PC-9 (cell line): ENCODE measurements at regions not wholly inside any gene's neighbourhood (a gene's known extent, or its start where the extent isn't known, plus 50 kb on each side); places are given as distances from the start of the nearest gene placed in this dataset.

Experiments used
- BruUV-seq: library from RNA; stranded (reverse); fragments of 400-500 nt; replicated peaks from 2 replicates; lab custom pipeline; 2021; lab: Mats Ljungman, UMichigan
- CTCF ChIA-PET: fragments of 300-600 bp; sonication (Branson Sonifier 250); formaldehyde crosslinking; loops from one replicate; lab custom pipeline; 2022; ENCODE audit warnings: antibody characterized with exemption; lab: Charles Lee
- POLR2A ChIA-PET: fragments of 300-600 bp; sonication (Branson Sonifier 250); formaldehyde crosslinking; loops from one replicate; lab custom pipeline; 2022; ENCODE audit warnings: antibody characterized with exemption; ENCODE audit not compliant: unreplicated experiment; lab: Charles Lee
- DNase-seq, 2 experiments: peaks; one replicate each; pipeline versions ENCODE4 v3.0.0 to v3.0.0-alpha.2; 2015 to 2022; ENCODE audit warnings: mixed read lengths in 1 of 2
- H2AFZ ChIP-seq: fragments of 200-600 bp; sonication (generic); 2 replicates; pipeline ENCODE4 v1.8.1; 2017; ENCODE audit warnings: antibody characterized with exemption
- H3F3A ChIP-seq: fragments of 200-600 bp; sonication (generic); 2 replicates; pipeline ENCODE4 v1.8.1; 2017; ENCODE audit warnings: antibody characterized with exemption, mild to moderate bottlenecking, low read depth; ENCODE audit not compliant: insufficient read depth
- H3K27ac ChIP-seq: fragments of 200-600 bp; sonication (generic); 2 replicates; pipeline ENCODE4 v1.6.1; 2016; ENCODE audit warnings: mixed run types
- H3K27me3 ChIP-seq: fragments of 200-600 bp; sonication (generic); 2 replicates; pipeline ENCODE4 v1.6.1; 2016; ENCODE audit warnings: low read depth, mixed run types; ENCODE audit not compliant: insufficient read depth
- H3K36me3 ChIP-seq: fragments of 200-600 bp; sonication (generic); 2 replicates; pipeline ENCODE4 v1.6.1; 2016; ENCODE audit warnings: low read depth, mixed run types
- H3K4me1 ChIP-seq: fragments of 200-600 bp; sonication (generic); replicated peaks from 2 replicates; pipeline ENCODE4 v1.6.1; 2016; ENCODE audit warnings: mixed run types; ENCODE audit not compliant: insufficient read depth
- H3K4me2 ChIP-seq: fragments of 200-600 bp; sonication (generic); 2 replicates; pipeline ENCODE4 v1.6.1; 2017; ENCODE audit warnings: mixed run types
- H3K4me3 ChIP-seq: fragments of 200-600 bp; sonication (generic); 2 replicates; pipeline ENCODE4 v1.6.1; 2016; ENCODE audit warnings: mixed run types
- H3K79me2 ChIP-seq: fragments of 200-600 bp; sonication (generic); 2 replicates; pipeline ENCODE4 v1.6.1; 2017; ENCODE audit warnings: low read depth, mixed run types
- H3K9me2 ChIP-seq: fragments of 200-600 bp; sonication (generic); 2 replicates; pipeline ENCODE4 v1.8.1; 2017; ENCODE audit warnings: mild to moderate bottlenecking; ENCODE audit not compliant: insufficient read depth
- H3K9me3 ChIP-seq: fragments of 200-600 bp; sonication (generic); 2 replicates; pipeline ENCODE4 v1.8.1; 2016; ENCODE audit warnings: low read depth; ENCODE audit not compliant: insufficient read depth
- H4K20me1 ChIP-seq: fragments of 200-600 bp; sonication (generic); 2 replicates; pipeline ENCODE4 v1.8.1; 2017; ENCODE audit not compliant: insufficient read depth
- EZH2 ChIP-seq: fragments of 200-600 bp; sonication (generic); IDR thresholded peaks from 2 replicates; pipeline ENCODE4 v1.8.0; 2017; ENCODE audit warnings: antibody characterized with exemption, low read depth
- intact Hi-C: fragments of 100-400 bp; cut with micrococcal nuclease; formaldehyde crosslinking; loops from one replicate; pipeline ENCODE4 v1.10.0; 2022; ENCODE audit not compliant: unreplicated experiment
- TF ChIP-seq, protein P1 (sequence below): fragments of 200-600 bp; sonication (generic); conservative IDR thresholded peaks from 2 replicates; pipeline ENCODE4 v1.6.1; 2017; ENCODE audit warnings: mixed run types, antibody characterized with exemption, mild to moderate bottlenecking, moderate library complexity

DNA sequence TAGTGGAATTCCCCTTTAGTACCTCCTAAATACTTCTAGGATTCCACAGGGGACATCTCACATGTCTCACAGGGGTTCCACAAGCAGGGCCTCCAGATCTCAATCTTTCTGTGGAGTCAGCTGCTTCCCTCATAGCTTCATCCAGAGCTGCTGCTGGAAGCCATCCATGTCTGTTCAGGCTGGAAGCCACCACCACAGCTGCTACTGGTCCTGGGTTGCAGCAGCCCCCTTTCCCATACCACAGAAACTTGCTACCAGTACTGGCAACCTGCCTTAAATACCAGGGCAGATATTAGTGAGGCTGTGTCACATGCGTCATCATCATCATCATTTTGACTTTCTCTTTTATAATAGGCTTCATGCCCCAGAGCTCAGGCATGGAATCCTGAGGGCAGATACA lies 242.7 kb upstream of the NCAM1 start:
- intact Hi-C loops: no loop called here
- Histone ChIP-seq H3K36me3 (no peaks in the 10 kb centered on the region), H3K27ac (no peak overlapping the region), H3K9me3 (no peaks in the 10 kb centered on the region), H3K4me1 (no peaks in the 10 kb centered on the region), H3K4me2 (no peak overlapping the region), H4K20me1 (no peaks in the 10 kb centered on the region), H2AFZ (no peak overlapping the region), H3K9me2 (no peaks in the 10 kb centered on the region), H3K4me3 (no peak overlapping the region), H3F3A (no peaks in the 10 kb centered on the region), H3K79me2 (no peaks in the 10 kb centered on the region), H3K27me3 (peaks cover 28% of the 10 kb centered on the region)
- no peak for DNase-seq
- POLR2A ChIA-PET: no interaction called here
- no peak for TF ChIP-seq EZH2
- TF ChIP-seq, protein P1, sequence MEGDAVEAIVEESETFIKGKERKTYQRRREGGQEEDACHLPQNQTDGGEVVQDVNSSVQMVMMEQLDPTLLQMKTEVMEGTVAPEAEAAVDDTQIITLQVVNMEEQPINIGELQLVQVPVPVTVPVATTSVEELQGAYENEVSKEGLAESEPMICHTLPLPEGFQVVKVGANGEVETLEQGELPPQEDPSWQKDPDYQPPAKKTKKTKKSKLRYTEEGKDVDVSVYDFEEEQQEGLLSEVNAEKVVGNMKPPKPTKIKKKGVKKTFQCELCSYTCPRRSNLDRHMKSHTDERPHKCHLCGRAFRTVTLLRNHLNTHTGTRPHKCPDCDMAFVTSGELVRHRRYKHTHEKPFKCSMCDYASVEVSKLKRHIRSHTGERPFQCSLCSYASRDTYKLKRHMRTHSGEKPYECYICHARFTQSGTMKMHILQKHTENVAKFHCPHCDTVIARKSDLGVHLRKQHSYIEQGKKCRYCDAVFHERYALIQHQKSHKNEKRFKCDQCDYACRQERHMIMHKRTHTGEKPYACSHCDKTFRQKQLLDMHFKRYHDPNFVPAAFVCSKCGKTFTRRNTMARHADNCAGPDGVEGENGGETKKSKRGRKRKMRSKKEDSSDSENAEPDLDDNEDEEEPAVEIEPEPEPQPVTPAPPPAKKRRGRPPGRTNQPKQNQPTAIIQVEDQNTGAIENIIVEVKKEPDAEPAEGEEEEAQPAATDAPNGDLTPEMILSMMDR: no peak
- CTCF ChIA-PET: no interaction called here
- BruUV-seq: no TSS peak

DNA sequence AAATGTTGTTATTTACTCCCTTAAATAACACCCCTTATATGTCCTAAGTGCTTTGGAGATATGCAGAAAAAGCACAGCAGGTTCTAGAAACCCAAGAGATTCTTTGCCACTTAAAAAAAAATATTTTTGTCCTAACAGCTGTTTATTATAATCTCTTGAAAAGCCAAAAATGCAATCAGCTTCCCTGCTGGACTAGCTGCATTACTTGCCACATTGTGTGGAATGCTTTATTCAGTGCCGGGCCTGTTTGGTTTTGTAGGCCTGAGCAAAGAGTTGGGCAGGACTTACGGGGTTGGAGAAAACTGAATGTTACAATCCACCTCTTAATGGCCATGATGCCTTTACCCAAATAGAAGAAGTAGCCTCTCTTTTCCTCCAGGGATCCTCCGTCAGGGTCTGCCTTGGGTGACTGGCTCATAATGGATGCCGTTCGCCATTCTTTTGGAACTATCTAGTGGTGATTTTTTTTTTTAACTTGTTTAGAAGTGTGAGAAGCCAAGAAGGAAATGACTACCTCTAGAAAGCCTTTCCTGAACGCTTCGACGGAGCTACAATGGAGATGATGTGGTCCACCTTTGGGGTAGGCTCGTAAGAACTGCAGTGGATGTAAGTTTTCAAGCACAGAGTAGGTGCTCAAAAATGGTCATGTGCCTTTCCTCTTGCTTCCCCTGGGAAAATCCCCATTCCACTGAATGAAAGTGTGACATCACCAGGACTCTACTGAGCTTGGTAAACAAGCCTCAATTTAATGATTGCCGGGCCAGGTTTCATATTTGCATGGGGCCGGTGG lies 241.3 kb upstream of the NCAM1 start:
- BruUV-seq: no TSS peak
- intact Hi-C loops: no loop called here
- CTCF ChIA-PET: no interaction called here
- Histone ChIP-seq H3K36me3 (no peaks in the 10 kb centered on the region), H2AFZ (no peak overlapping the region), H3K4me1 (no peaks in the 10 kb centered on the region), H3F3A (no peaks in the 10 kb centered on the region), H3K4me3 (no peak overlapping the region), H3K27me3 (peaks cover 28% of the 10 kb centered on the region), H3K9me2 (no peaks in the 10 kb centered on the region), H3K4me2 (no peak overlapping the region), H3K27ac (no peak overlapping the region), H4K20me1 (no peaks in the 10 kb centered on the region), H3K79me2 (no peaks in the 10 kb centered on the region), H3K9me3 (no peaks in the 10 kb centered on the region)
- DNase-seq: no peak
- TF ChIP-seq, protein P1: no peak
- TF ChIP-seq EZH2: no peak
- POLR2A ChIA-PET: no interaction called here

DNA sequence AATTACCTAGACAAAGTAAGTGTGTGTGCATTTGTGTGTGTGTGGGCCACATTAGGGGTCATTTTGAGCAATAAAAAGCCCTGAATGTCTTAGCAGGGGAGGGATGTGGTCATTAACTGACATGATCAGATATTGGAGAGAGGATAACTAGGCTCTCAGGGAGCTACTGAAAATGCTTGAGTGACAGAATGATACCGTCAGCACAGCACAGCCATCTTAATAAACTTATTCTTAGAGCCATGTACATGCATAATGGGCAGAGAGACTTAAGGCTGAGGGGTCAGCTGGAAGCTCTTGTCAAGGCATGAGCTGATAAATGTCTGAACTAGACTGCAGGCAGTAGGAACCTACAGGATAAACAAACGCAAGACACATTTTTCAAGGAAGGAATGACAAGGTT lies 239.1 kb upstream of the NCAM1 start:
- Histone ChIP-seq H4K20me1 (no peaks in the 10 kb centered on the region), H3K27me3 (peaks cover 35% of the 10 kb centered on the region), H3K27ac (no peak overlapping the region), H3K4me3 (no peak overlapping the region), H3K9me3 (no peaks in the 10 kb centered on the region), H3K36me3 (no peaks in the 10 kb centered on the region), H3K79me2 (no peaks in the 10 kb centered on the region), H3K9me2 (no peaks in the 10 kb centered on the region), H2AFZ (no peak overlapping the region), H3F3A (no peaks in the 10 kb centered on the region), H3K4me1 (no peaks in the 10 kb centered on the region), H3K4me2 (no peak overlapping the region)
- intact Hi-C loops: no loop called here
- no TSS peak for BruUV-seq
- DNase-seq: no peak
- ChIA-PET POLR2A (no interaction called here), CTCF (no interaction called here)
- TF ChIP-seq, protein P1: no peak
- TF ChIP-seq EZH2: no peak
